MV-4-11 (cell line): ENCODE measurements at regions not wholly inside any gene's neighbourhood (a gene's known extent, or its start where the extent isn't known, plus 50 kb on each side); places are given as distances from the start of the nearest gene placed in this dataset.
A peak's percentile ranks its signal among the peaks of the same experiment; 100 is the strongest.

ENCODE experiments used
- DNase-seq: peaks from one replicate; lab custom pipeline; 2025; lab: John Stamatoyannopoulos, UW

DNA sequence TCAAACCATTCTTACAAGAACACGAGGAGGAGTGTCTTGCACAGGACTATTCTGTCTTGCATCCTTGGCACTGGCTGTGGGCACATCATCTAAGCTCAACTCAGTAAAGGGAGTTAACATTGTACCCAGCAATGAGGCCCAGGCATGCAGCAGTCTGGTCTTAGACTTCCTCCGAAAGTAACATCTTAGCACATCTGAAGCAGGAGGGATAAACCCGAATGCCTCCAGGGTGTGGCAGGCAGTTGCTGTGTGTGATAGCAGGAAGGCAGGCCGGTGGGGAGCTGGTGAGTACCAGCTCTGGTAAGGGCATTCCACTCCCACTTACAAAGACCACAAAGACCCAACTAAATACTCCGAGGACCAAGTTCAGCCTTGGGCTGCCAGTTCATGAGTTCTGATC is 206.3 kb downstream of the TSN start:
- no peak for DNase-seq

- no peak for DNase-seq
Observed at GRCh38 chr2:121965661-121966060, 210.2 kb downstream of the TSN start.

DNA sequence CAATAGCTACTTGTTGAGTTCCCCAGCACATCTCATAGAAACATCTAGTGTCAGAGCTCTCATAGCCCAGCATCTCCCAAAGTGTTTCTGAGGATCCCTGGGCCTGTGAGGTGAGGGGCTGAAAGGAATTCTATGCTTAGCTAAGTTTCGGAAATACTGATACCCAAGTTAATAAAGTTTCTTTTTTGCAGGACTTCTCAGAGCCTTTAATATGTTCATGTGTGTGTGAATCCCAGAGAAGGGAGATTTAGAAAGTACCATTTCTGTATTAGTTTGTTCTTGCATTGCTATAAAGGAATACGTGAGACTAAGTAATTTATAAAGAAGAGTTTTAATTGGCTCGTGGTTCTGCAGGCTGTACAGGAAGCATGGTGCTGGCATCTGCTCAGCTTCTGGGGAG is 211.2 kb downstream of the TSN start:
- DNase-seq, result no peak

DNA sequence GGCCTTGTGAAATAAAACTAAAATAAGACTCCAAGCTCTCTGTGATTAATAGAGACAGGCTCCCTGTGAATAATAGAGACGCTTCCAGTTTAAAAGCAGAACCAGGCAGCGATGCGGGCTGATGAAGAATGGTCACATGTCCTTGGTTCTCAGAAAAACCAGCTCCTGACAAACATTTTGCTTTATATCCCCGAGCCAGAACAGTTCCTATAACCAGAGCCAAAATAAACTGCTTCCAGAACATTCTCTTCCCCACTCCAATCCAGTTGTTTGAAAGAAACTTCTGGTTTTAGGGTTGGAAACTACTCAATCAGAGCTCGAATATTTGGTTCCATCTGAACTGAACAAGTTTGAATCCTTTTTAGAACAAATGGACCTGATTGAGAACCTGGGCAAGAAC is 213.7 kb downstream of the TSN start:
- DNase-seq, result peak; percentile 71

GRCh38 chr2:121969766-121970639 is 214.6 kb downstream of the TSN start:
- peak; percentile 3 for DNase-seq

DNA sequence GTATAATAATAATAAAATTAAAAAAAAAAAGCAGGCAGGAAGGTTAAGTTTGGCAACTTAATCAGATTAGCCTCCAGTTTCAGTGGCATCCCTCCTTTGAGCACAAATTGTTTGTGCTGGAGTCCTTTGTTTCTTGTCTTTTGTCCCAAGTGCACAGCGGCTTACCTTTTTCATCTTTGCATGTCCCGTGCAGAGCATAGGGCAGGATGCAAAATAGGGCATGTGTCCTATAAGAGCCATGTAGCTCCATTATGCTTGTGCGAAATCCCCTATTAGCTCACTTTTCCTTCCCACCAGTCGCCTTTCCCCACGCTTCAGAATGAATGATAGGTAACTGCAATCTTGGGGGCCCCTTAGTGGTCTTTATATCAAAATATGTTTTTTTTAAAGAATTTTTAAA is 216.8 kb downstream of the TSN start:
- no peak for DNase-seq

- peak; percentile 63 for DNase-seq
Observed at GRCh38 chr2:121974897-121975661, 219.6 kb downstream of the TSN start.

GRCh38 chr2:121976926-121977325 is 221.5 kb downstream of the TSN start:
- no peak for DNase-seq

- DNase-seq, result no peak
Observed at GRCh38 chr2:121977326-121977725, 221.9 kb downstream of the TSN start.

DNA sequence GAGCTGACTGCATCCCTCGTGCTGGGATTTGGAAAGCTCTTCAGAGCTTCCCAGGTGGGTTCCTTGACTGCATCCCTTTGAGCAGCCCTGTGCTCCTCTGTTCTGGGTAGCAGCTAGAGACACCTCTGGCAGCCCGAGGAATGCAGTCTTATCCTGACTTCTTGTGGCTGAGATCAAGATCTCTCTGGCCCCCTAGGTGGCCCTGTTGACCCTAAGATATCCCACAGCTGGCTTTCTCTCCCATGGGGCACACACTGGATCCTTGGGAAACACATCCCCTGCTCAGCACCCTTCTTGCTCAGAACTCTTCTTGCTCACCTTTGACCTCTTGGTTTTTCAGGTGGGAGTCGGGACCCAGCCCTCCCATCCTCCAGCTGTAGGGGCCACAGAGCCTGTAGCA is 237.2 kb downstream of the TSN start:
- DNase-seq, result no peak

DNA sequence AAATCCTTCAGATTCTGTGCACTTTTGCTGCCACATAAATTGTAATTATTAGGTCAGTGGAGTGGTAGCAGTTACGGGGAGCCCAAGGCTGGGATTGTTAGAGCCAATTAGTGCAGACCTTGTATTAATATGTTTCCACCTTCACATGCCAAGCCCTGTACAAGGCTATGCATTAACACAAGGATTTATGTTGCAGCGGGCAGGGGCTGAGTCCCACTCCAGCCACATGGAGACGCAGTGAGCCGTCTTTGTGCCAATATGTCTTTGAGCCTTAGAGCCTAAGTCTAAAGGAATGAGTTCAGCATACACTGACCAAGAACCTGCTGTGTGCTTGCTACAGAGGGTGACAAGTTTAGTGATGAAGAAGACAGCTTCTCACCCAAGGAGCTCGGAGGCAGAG is 238.2 kb downstream of the TSN start:
- no peak for DNase-seq

DNA sequence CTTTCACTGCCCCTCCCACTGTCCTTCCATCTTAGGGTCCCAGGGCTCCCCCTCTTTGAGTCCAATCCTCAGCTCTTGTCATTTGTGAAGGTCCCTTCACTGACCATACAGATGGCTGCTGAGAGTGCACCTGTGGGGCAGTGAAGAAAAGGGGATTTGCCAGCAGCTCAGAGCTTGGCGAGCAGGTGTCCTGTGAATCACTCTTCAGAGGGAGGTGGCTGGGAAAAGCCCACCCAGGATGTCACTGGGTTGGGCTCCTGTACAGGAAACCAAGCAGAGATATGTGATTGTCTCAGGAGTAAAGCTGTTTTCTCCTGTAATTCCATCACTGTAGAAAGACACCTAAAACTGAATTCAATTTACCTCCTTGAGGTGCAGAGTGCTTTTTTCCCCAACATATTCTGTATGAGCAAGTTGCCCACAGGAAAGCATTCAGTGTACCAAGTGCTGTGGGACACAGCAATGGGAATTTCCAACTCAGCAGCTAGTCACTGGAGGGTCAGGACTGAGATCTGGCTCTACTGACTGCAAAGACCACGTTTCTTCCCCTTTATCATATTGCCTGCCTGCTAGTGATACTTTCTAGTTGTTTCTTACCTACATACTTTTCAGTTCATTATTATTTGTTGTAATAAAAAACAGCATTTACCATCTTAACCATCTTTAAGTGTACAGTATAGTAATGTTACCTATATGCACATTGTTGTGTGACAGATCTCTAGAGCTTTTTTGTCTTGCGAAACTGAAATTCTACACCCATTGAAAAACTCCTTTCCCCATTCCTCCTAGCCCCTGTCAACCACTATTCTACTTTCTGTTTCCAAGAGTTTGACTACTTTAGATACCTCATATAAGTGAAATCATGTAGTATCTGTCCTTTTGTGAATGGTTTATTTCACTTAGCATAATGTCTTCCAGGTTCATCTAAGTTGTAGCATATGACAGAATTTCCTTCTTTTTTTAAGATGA is 239.1 kb downstream of the TSN start:
- no peak for DNase-seq

DNA sequence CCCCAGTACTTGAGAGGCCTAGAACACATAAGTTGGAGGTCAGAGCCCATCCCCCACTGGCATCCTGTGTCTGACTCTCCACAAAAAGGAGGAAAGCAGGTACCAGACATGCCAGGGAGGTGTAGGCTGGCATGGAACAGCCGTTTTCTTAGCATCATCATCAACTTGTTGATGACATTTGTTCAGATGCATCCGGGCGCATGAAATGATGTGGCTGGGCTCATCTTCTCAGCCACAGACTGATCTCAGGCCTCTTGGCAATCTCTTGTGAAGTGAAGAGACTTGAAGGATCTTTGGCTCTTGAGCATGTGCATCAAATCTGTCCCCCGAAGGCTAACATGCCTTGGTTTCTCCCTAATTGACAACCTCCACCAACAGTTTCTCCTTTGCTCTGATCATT is 243.3 kb downstream of the TSN start:
- DNase-seq, result no peak

- DNase-seq, result no peak
Observed at GRCh38 chr2:121999264-121999663, 243.8 kb downstream of the TSN start.

DNA sequence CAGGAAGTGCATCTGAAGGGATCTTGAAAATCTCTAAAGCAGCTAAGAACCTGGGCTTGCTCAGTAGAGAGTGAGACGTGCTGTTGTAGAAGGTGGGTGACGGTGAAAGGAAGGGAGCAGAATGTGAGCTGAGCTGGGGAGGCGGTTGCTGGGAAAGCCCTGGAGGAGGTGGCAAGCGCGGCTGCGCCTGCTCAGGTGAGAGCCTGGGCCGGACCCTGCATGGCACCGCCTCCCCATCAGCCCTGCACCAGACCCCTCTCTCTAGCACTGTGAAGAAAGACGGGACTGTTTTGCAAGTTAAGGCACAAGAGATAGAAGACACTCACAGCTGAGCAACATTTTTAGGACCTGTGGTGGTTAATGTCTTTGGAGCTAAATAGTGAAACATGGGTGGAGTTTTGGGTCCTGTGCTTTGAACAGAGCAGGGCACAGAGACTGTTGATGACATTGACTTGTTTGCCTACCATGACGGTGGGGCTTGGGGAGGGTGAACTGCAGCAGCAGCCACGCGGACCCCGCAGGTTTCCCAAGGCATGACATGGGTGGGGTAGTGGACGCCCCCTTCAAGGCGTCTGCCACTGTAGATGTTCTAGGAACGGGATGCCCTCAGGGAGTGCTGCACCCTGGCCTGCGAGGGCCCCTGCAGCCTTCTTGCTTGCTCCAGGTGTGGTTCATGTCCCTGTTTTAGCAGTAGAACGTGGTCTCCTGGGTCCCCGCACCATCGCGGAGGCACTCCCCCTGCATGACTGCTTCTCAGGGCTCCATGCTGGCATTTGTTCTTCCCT is 245.3 kb downstream of the TSN start:
- DNase-seq, result no peak

DNA sequence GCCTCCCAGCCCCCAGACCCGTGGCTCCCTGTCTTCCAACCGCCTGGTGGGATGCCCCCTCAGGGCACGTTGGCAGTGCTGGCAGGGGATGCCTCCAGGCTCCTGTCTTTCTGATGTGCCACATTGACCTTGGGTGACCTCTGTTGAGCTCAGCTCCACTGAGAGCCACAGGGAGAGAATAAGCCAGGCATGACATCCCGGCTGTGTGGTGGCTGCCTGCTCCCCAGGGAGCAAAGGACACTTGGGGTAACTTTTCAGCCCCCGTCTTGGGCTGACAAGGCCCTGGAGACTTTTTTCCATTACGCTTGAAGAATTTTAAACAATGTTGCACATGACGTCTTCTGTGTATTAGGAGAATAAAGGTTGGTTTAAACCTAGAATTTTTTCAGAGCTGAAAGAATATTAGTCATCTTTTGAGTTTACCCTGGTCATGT is 246.0 kb downstream of the TSN start:
- no peak for DNase-seq

- no peak for DNase-seq
Observed at GRCh38 chr2:122003196-122003940, 247.9 kb downstream of the TSN start.

DNA sequence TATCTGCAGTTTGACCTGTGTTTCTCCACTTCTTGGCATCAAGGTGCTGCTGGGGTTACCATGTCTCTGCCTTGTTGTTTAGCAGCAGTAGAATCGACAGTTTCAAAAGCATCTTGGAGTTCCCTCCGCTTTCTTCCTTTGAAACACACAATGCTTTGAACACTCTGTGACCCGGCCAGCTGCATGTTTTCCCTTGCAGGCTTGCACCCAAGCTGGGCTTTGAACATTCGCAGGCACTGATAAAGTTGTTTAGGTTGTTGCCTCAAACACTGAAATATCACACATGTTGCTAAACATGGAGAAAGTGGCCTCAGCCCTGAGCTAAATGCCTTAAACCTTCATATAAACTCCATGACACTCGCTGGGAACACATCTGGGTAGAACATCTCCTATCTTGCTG is 251.7 kb downstream of the TSN start:
- no peak for DNase-seq

DNA sequence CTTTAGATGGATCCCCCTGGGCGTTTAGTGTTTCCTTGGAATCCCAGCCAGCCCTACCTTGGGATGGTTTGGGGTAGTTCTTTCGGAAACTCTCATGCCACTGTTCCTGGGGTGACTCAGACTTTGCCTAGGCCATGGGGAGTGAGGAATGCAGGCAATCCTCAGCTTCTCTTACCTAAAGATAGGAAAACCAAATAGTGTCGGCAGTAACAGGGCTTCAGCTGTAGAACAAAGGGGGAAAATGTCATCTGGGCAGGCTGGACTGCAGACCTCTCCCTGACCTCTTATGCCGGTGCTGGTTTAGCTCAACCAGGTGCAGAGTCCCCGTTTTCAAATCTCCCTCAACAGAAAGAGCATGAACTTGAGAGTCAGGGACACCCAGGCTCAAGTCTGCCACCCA is 252.1 kb downstream of the TSN start:
- DNase-seq, result no peak

DNA sequence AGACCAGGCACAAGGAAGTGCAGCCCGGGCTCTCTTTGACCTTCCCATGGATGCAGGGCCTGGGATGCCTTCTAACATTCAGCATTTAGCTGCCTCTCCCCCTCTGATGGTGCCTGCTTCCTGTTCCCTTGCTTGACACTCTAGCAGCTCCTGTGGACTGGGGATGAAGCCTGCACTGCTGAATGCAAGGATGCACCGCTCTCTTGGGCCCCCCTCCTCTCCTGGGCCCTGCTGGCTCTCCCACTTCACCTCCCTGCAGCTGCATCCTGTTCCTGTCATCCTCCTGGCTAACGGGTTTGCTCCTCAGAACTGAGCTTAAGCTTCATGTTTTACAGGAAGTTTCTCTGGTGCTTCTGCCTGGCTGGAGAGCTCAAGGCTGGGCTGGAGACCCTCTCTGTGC is 254.1 kb downstream of the TSN start:
- DNase-seq, result no peak
